ENCODE measurements at regions not wholly inside any gene's neighbourhood (a gene's known extent, or its start where the extent isn't known, plus 50 kb on each side); places are given as distances from the start of the nearest gene placed in this dataset.

GRCh38 chr3:72565593-72565992 is 282.7 kb downstream of the SHQ1 start:
- POLR2A ChIA-PET (ENCODE audit: low non-redundant PET): no interaction called here
- CTCF ChIA-PET: no interaction called here

GRCh38 chr3:72563690-72564370 is 284.4 kb downstream of the SHQ1 start:
- TF ChIP-seq CTCF (conservative IDR thresholded peaks at IDR 0.05; ENCODE audit: low read depth): no peak
- ChIA-PET POLR2A (ENCODE audit: low non-redundant PET) (no interaction called here), CTCF (no interaction called here)
- H3K27ac ChIP-seq: no peak overlapping the region
- DNase-seq (ENCODE audit: low spot score): no peak

More at GRCh38 chr3:72565593-72565992, 282.7 kb downstream of the SHQ1 start:
- TF ChIP-seq CTCF (conservative IDR thresholded peaks at IDR 0.05; ENCODE audit: low read depth): no peak
- no peak overlapping the region for H3K27ac ChIP-seq
- no peak for DNase-seq (ENCODE audit: low spot score)

GRCh38 chr3:72560846-72561675 is 287.2 kb downstream of the SHQ1 start:
- POLR2A ChIA-PET (ENCODE audit: low non-redundant PET): no interaction called here
- CTCF ChIA-PET: no interaction called here

GRCh38 chr3:72559385-72559784 is 288.9 kb downstream of the SHQ1 start:
- TF ChIP-seq CTCF (conservative IDR thresholded peaks at IDR 0.05; ENCODE audit: low read depth): no peak
- ChIA-PET POLR2A (ENCODE audit: low non-redundant PET) (no interaction called here), CTCF (no interaction called here)
- no peak overlapping the region for H3K27ac ChIP-seq
- DNase-seq (ENCODE audit: low spot score): no peak

More at GRCh38 chr3:72560846-72561675, 287.2 kb downstream of the SHQ1 start:
- no peak overlapping the region for H3K27ac ChIP-seq
- no peak for DNase-seq (ENCODE audit: low spot score)
- no peak for TF ChIP-seq CTCF (conservative IDR thresholded peaks at IDR 0.05; ENCODE audit: low read depth)

- ChIA-PET POLR2A (ENCODE audit: low non-redundant PET) (no interaction called here), CTCF (no interaction called here)
- H3K27ac ChIP-seq: no peak overlapping the region
- DNase-seq (ENCODE audit: low spot score): no peak
- no peak for TF ChIP-seq CTCF (conservative IDR thresholded peaks at IDR 0.05; ENCODE audit: low read depth)
Observed at GRCh38 chr3:72558001-72558400, 290.2 kb downstream of the SHQ1 start.

GRCh38 chr3:72555714-72556113 is 292.5 kb downstream of the SHQ1 start:
- CTCF ChIA-PET: no interaction called here
- no peak for TF ChIP-seq CTCF (conservative IDR thresholded peaks at IDR 0.05; ENCODE audit: low read depth)
- POLR2A ChIA-PET (ENCODE audit: low non-redundant PET): no interaction called here
- H3K27ac ChIP-seq: no peak overlapping the region
- no peak for DNase-seq (ENCODE audit: low spot score)
